Heart left ventricle (tissue), 13 donors: ENCODE measurements at regions not wholly inside any gene's neighbourhood (a gene's known extent, or its start where the extent isn't known, plus 50 kb on each side); places are given as distances from the start of the nearest gene placed in this dataset.

Experiments
- CTCF ChIP-seq, 12 donors: fragments of 200-600 bp; sonication (generic) in 4 of 12; IDR thresholded peaks; one replicate each; pipeline versions ENCODE4 v1.5.0 to v1.8.0; 2018 to 2022; ENCODE audit warnings: antibody characterized with exemption in 12 of 12, mild to moderate bottlenecking in 5 of 12
- POLR2A ChIP-seq, 2 donors: fragments of 450-650 bp; IDR thresholded peaks; one replicate each; pipeline ENCODE4 v1.6.1; 2017; ENCODE audit warnings: antibody characterized with exemption in 2 of 2, mild to moderate bottlenecking in 2 of 2, moderate library complexity in 2 of 2
- donor health status: ischemic (EF 13 %, LVEDD 7.1; RV severe dilation, severe dysfunction).
- donor health status: DM: no; HTN: yes; CAD: no.
- donor health status: DM: no; HTN: no; CAD: no.
- donor health status: ischemic (EF 25% LVEDD 6.9; RV normal size, moderate dysfunction).
- donor health status: ischemic (EF 25% LVEDD 5.7; RV mildly dilated, moderate dysfunction).
- donor health status: ischemic (EF 35%, LVEDD 5.7; RV mildly dilated, moderate dysfunction).
- donor health status: nonischemic (EF 11% LVEDD 7.7; RV severe dilation, severe dysfunction).
- donor health status: DM: yes; HTN: yes; CAD: no.
- donor health status: PGD.
- donor health status: ischemic (EF 29% LVEDD 5.4; RV normal size, mild dysfunction).
- donor health status: nonischemic (EF 23%, LVEDD 6.1; RV moderate dilation, normal function).

- no peak for TF ChIP-seq CTCF (IDR thresholded peaks at IDR 0.05)
- TF ChIP-seq POLR2A (IDR thresholded peaks at IDR 0.05) = no peak
These were observed 486.2 kb upstream of the ZMIZ1 start for GRCh38 chr10:78582540-78582939.
